ENCODE measurements at regions not wholly inside any gene's neighbourhood (a gene's known extent, or its start where the extent isn't known, plus 50 kb on each side); places are given as distances from the start of the nearest gene placed in this dataset.

DNA sequence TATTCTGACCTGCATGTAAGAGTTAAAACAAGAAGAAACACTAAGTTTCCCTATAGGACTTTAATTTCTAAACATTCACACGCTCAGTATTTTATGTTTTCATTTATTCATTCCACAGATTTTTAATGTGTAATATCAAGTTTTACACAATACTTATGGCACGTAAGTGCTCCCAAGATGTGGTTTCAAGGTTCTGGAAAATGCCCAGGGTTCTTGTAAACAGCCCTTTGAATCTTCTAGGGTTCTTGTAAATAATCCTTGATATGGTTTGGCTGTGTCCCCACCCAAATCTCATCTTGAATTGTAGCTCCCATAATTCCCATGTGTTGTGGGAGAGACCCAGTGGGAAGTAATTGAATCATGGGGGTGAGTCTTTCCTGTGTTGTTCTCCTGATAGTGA is 383.0 kb downstream of the TXNL1 start:
- no peaks in the 10 kb centered on the region for H3K4me1 ChIP-seq (ENCODE audit: control insufficient read depth in 2 of 2, insufficient read depth in 2 of 2, low read length in 2 of 2)
- H3K27me3 ChIP-seq (ENCODE audit: control insufficient read depth in 2 of 2, insufficient read depth in 2 of 2, low read length in 2 of 2), result no peaks in the 10 kb centered on the region
- no peak overlapping the region for H3K9ac ChIP-seq (ENCODE audit: low read depth in 1 of 2, low read length in 2 of 2)
- H3K9me3 ChIP-seq (ENCODE audit: control insufficient read depth in 2 of 2, low read length in 2 of 2), result no peaks in the 10 kb centered on the region
- no peak overlapping the region for H3K27ac ChIP-seq (ENCODE audit: low read depth in 2 of 2, low read length in 2 of 2)
- H3K4me3 ChIP-seq (ENCODE audit: low read length in 2 of 2), result no peak overlapping the region
- H3K36me3 ChIP-seq (ENCODE audit: control insufficient read depth in 2 of 2, insufficient read depth in 2 of 2, low read length in 2 of 2), result no peaks in the 10 kb centered on the region

DNA sequence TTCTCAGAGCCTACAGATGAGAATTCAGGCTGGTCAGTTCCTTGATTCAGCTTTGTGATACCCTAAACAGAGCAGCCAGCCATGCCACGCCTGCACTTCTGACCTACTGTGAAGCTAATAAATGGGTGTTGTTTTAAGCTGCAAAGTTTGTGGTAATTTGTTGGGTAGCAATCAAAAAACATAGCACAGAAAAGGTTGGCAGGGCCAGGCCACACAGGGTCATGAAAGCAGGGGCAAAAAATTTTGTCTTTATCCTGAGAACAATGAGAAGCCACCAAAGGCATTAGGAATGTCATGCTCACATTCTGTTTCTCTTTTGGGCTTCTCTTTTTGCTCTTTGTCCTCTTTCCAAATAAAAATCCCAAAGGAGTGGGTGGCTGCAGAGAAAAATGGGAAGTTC is 385.9 kb downstream of the TXNL1 start:
- H3K4me1 ChIP-seq (ENCODE audit: control insufficient read depth in 2 of 2, insufficient read depth in 2 of 2, low read length in 2 of 2), result no peaks in the 10 kb centered on the region
- H3K9me3 ChIP-seq (ENCODE audit: control insufficient read depth in 2 of 2, low read length in 2 of 2), result no peaks in the 10 kb centered on the region
- no peak overlapping the region for H3K9ac ChIP-seq (ENCODE audit: low read depth in 1 of 2, low read length in 2 of 2)
- no peak overlapping the region for H3K4me3 ChIP-seq (ENCODE audit: low read length in 2 of 2)
- H3K36me3 ChIP-seq (ENCODE audit: control insufficient read depth in 2 of 2, insufficient read depth in 2 of 2, low read length in 2 of 2), result no peaks in the 10 kb centered on the region
- no peak overlapping the region for H3K27ac ChIP-seq (ENCODE audit: low read depth in 2 of 2, low read length in 2 of 2)
- no peaks in the 10 kb centered on the region for H3K27me3 ChIP-seq (ENCODE audit: control insufficient read depth in 2 of 2, insufficient read depth in 2 of 2, low read length in 2 of 2)

DNA sequence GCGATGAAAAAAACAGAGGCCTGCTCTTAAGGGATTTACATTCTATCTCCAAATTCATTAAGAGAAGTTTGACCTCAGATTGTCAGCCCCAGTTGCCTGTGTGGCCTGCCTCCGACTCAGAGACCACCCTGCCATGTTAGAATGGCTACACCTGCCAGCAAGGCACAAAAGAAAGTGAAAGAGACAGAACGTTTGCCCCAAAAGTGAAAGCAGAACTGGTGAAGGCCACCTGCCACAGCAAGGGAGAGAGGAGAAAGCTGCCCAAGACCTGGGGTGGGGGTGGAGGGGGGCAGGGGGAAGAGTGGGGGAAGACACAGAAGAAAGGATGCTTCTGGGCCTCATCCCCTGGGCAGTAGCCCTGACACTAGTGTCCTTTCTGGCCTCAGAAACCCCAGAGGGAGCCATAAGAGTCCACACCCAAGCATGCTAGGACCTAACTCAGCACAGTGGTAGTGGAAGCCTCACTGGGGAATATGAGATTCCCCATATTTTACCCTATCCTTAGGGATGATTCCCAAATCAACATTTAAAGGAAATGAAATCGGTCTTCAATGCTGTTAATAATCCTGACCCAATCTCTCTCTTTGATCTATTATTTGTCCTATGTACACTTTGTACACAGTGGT is 389.7 kb downstream of the TXNL1 start:
- H3K36me3 ChIP-seq (ENCODE audit: control insufficient read depth in 2 of 2, insufficient read depth in 2 of 2, low read length in 2 of 2), result no peaks in the 10 kb centered on the region
- no peaks in the 10 kb centered on the region for H3K9me3 ChIP-seq (ENCODE audit: control insufficient read depth in 2 of 2, low read length in 2 of 2)
- H3K27me3 ChIP-seq (ENCODE audit: control insufficient read depth in 2 of 2, insufficient read depth in 2 of 2, low read length in 2 of 2), result no peaks in the 10 kb centered on the region
- no peak overlapping the region for H3K4me3 ChIP-seq (ENCODE audit: low read length in 2 of 2)
- H3K4me1 ChIP-seq (ENCODE audit: control insufficient read depth in 2 of 2, insufficient read depth in 2 of 2, low read length in 2 of 2), result no peaks in the 10 kb centered on the region
- no peak overlapping the region for H3K9ac ChIP-seq (ENCODE audit: low read depth in 1 of 2, low read length in 2 of 2)
- H3K27ac ChIP-seq (ENCODE audit: low read depth in 2 of 2, low read length in 2 of 2), result no peak overlapping the region

DNA sequence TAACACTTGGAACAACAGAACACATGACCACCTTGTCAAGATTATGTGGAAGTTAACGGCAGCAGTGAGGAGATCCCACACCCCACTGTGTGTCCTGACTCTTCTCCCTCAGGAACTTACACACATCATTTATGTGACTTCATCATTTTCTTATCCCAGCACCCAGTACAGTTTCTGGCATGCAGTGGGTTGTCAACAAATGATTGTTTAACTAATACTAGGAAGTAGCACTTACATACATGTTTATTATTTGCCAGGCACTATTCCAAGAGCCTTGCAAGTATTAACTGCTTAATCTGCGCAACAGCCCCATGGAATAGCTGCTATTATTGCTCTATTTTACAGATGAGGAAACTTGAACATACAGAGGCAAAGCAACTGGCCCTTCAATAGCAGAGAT is 391.5 kb downstream of the TXNL1 start:
- no peak overlapping the region for H3K4me3 ChIP-seq (ENCODE audit: low read length in 2 of 2)
- no peak overlapping the region for H3K9ac ChIP-seq (ENCODE audit: low read depth in 1 of 2, low read length in 2 of 2)
- no peaks in the 10 kb centered on the region for H3K36me3 ChIP-seq (ENCODE audit: control insufficient read depth in 2 of 2, insufficient read depth in 2 of 2, low read length in 2 of 2)
- H3K4me1 ChIP-seq (ENCODE audit: control insufficient read depth in 2 of 2, insufficient read depth in 2 of 2, low read length in 2 of 2), result no peaks in the 10 kb centered on the region
- no peaks in the 10 kb centered on the region for H3K27me3 ChIP-seq (ENCODE audit: control insufficient read depth in 2 of 2, insufficient read depth in 2 of 2, low read length in 2 of 2)
- H3K9me3 ChIP-seq (ENCODE audit: control insufficient read depth in 2 of 2, low read length in 2 of 2), result no peaks in the 10 kb centered on the region
- no peak overlapping the region for H3K27ac ChIP-seq (ENCODE audit: low read depth in 2 of 2, low read length in 2 of 2)

DNA sequence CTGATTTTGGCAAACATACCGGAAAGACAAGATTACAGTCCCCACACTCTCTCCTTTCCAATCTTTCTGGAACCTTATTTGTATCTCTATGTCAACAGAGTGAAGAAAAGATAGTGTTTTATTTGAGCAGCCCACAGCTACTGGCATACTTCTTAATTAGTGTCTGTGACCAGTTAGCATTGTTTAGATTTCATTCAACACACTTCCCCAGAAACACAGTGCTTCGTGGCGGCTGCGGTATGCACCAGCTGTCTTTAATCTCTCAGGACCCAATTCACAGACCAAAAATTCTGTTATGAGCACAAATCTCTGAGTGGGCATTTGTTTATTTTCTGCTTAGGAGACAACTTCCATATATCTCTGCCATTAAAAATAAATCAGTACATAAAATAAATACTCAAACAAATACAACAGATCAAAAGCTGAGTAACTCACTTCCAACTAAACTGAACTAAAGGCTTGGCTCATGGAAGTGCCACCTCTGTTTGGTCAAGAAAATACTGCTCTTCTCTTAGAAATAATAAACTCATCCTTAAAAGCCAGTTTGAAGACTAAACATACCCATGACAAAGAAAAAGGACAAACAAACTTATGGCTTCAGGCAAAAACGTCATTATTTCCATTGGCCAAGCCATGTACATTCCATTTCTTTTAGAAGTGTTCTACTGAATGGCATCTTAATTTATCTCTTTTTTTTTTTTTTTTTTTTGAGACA is 392.4 kb downstream of the TXNL1 start:
- Histone ChIP-seq H3K4me3 (ENCODE audit: low read length in 2 of 2) (no peak overlapping the region), H3K27me3 (ENCODE audit: control insufficient read depth in 2 of 2, insufficient read depth in 2 of 2, low read length in 2 of 2) (no peaks in the 10 kb centered on the region), H3K27ac (ENCODE audit: low read depth in 2 of 2, low read length in 2 of 2) (peak overlapping the region in 1 of 2 donors; percentile 7), H3K36me3 (ENCODE audit: control insufficient read depth in 2 of 2, insufficient read depth in 2 of 2, low read length in 2 of 2) (no peaks in the 10 kb centered on the region), H3K4me1 (ENCODE audit: control insufficient read depth in 2 of 2, insufficient read depth in 2 of 2, low read length in 2 of 2) (no peaks in the 10 kb centered on the region), H3K9ac (ENCODE audit: low read depth in 1 of 2, low read length in 2 of 2) (no peak overlapping the region), H3K9me3 (ENCODE audit: control insufficient read depth in 2 of 2, low read length in 2 of 2) (no peaks in the 10 kb centered on the region)

DNA sequence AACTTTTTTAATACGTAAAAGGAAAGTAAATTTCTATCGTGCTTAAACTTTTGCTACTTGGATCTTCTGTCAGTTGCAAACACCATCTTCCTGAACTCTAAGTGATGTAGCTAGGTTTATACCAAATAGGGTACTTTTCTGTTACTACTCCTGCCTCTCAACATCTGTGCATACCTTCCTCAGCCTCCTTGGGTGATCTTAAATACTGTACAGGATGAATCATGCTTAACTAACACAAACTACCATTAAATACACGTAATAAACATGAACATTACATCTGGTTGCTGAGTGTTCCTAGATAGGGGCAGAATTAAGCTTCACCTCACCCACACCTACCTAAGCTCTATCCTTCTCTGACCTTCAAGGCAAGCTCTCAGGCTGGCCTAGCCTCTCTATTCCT is 398.0 kb downstream of the TXNL1 start:
- H3K27me3 ChIP-seq (ENCODE audit: control insufficient read depth in 2 of 2, insufficient read depth in 2 of 2, low read length in 2 of 2), result no peaks in the 10 kb centered on the region
- no peak overlapping the region for H3K4me3 ChIP-seq (ENCODE audit: low read length in 2 of 2)
- no peaks in the 10 kb centered on the region for H3K4me1 ChIP-seq (ENCODE audit: control insufficient read depth in 2 of 2, insufficient read depth in 2 of 2, low read length in 2 of 2)
- no peaks in the 10 kb centered on the region for H3K36me3 ChIP-seq (ENCODE audit: control insufficient read depth in 2 of 2, insufficient read depth in 2 of 2, low read length in 2 of 2)
- no peak overlapping the region for H3K27ac ChIP-seq (ENCODE audit: low read depth in 2 of 2, low read length in 2 of 2)
- no peaks in the 10 kb centered on the region for H3K9me3 ChIP-seq (ENCODE audit: control insufficient read depth in 2 of 2, low read length in 2 of 2)
- no peak overlapping the region for H3K9ac ChIP-seq (ENCODE audit: low read depth in 1 of 2, low read length in 2 of 2)

DNA sequence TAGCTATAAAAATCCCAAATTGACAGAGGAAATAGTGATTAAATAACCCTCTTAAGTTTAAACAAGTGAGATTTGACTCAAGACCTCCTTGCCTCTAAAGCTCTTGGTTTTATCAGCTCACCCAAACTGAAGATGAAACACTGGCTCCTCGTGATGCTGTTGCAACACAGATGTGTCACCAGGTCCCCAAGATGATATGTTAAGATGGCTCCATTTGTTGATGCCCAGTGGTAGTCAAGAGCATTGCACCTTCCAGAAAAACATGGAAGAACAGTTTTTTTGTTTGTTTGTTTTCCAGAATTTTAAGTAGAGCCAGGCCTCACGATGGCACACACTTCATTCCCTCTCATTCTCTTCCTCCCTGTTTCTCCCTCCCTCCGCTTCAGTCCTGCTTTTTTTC is 399.8 kb downstream of the TXNL1 start:
- H3K27ac ChIP-seq (ENCODE audit: low read depth in 2 of 2, low read length in 2 of 2), result no peak overlapping the region
- no peaks in the 10 kb centered on the region for H3K27me3 ChIP-seq (ENCODE audit: control insufficient read depth in 2 of 2, insufficient read depth in 2 of 2, low read length in 2 of 2)
- no peak overlapping the region for H3K4me3 ChIP-seq (ENCODE audit: low read length in 2 of 2)
- H3K36me3 ChIP-seq (ENCODE audit: control insufficient read depth in 2 of 2, insufficient read depth in 2 of 2, low read length in 2 of 2), result no peaks in the 10 kb centered on the region
- H3K9ac ChIP-seq (ENCODE audit: low read depth in 1 of 2, low read length in 2 of 2), result no peak overlapping the region
- no peaks in the 10 kb centered on the region for H3K4me1 ChIP-seq (ENCODE audit: control insufficient read depth in 2 of 2, insufficient read depth in 2 of 2, low read length in 2 of 2)
- no peaks in the 10 kb centered on the region for H3K9me3 ChIP-seq (ENCODE audit: control insufficient read depth in 2 of 2, low read length in 2 of 2)

DNA sequence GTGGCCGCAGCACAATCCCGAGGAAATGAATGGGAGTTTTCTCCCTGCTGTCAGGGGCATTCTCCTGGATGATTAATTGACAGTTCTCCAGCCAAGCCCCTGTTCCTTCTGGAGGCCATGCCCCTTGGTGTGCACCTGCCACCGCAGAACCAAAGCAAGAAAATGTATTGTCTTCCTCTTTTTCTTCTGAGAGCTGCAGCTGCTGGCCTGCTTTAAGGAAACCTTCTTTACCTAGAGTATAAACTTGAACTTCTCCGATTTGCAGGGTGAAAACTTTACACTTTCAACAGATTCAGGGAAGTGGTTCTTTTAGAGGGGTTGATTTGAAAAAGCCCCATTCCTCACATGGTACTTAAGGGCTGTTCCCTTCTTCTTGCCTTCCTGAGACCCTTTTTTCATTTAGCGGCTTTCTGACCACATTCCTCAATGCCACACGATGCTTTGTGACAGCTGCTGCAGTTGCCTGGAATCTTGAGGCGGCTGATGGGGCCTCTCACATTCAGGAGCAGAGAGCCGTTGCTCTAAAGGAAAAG is 402.8 kb downstream of the TXNL1 start:
- no peak overlapping the region for H3K27ac ChIP-seq (ENCODE audit: low read depth in 2 of 2, low read length in 2 of 2)
- no peaks in the 10 kb centered on the region for H3K36me3 ChIP-seq (ENCODE audit: control insufficient read depth in 2 of 2, insufficient read depth in 2 of 2, low read length in 2 of 2)
- H3K4me3 ChIP-seq (ENCODE audit: low read length in 2 of 2), result no peak overlapping the region
- H3K9me3 ChIP-seq (ENCODE audit: control insufficient read depth in 2 of 2, low read length in 2 of 2), result no peaks in the 10 kb centered on the region
- no peak overlapping the region for H3K9ac ChIP-seq (ENCODE audit: low read depth in 1 of 2, low read length in 2 of 2)
- H3K4me1 ChIP-seq (ENCODE audit: control insufficient read depth in 2 of 2, insufficient read depth in 2 of 2, low read length in 2 of 2), result no peaks in the 10 kb centered on the region
- no peaks in the 10 kb centered on the region for H3K27me3 ChIP-seq (ENCODE audit: control insufficient read depth in 2 of 2, insufficient read depth in 2 of 2, low read length in 2 of 2)

DNA sequence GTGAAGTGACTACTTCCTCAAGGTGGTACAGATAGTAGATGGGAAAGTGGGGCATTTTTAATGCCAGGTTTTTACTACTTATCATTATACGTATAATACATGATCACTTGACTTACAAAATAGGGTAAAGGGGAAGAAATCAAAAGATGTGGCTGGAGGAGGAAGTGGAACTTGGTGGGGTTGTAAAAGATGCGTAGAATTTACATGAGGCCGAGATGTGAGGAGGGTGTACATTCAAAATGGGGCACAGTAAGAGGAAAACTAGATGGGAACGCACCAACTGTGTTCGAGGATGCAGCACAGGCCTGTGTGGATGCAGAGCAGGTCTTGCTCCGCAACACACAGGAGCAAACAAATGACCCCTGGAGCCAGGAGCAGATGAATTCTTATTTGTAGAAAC is 403.3 kb downstream of the TXNL1 start:
- no peaks in the 10 kb centered on the region for H3K36me3 ChIP-seq (ENCODE audit: control insufficient read depth in 2 of 2, insufficient read depth in 2 of 2, low read length in 2 of 2)
- no peaks in the 10 kb centered on the region for H3K27me3 ChIP-seq (ENCODE audit: control insufficient read depth in 2 of 2, insufficient read depth in 2 of 2, low read length in 2 of 2)
- no peaks in the 10 kb centered on the region for H3K4me1 ChIP-seq (ENCODE audit: control insufficient read depth in 2 of 2, insufficient read depth in 2 of 2, low read length in 2 of 2)
- H3K9ac ChIP-seq (ENCODE audit: low read depth in 1 of 2, low read length in 2 of 2), result no peak overlapping the region
- H3K9me3 ChIP-seq (ENCODE audit: control insufficient read depth in 2 of 2, low read length in 2 of 2), result peaks cover 0 to under 1% of the 10 kb centered on the region in 2 donors
- H3K27ac ChIP-seq (ENCODE audit: low read depth in 2 of 2, low read length in 2 of 2), result no peak overlapping the region
- no peak overlapping the region for H3K4me3 ChIP-seq (ENCODE audit: low read length in 2 of 2)

DNA sequence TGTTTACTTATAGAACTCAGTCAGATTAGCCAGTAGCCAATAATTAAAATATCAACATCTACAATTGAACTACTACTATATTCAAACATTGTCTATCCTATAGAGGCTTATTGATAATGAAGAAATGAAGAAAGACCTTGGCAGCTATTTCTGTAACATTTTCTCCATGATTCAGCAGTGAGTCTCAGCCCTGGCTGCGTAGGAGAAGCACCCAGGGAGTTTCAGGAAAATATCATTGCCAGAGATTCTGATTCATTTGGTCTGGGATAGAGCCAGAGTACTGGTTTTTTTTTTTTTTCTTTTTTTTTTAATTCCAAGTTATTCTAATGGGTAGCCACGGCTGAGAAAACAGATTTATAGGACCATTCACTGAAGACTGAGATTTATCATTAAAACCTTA is 404.8 kb downstream of the TXNL1 start:
- Histone ChIP-seq H3K27ac (ENCODE audit: low read depth in 2 of 2, low read length in 2 of 2) (no peak overlapping the region), H3K4me3 (ENCODE audit: low read length in 2 of 2) (no peak overlapping the region)

More for the DNA sequence above, 404.8 kb downstream of the TXNL1 start:
- Histone ChIP-seq H3K9ac (ENCODE audit: low read depth in 1 of 2, low read length in 2 of 2) (no peak overlapping the region), H3K9me3 (ENCODE audit: control insufficient read depth in 2 of 2, low read length in 2 of 2) (peaks cover 0 to 4% of the 10 kb centered on the region in 2 donors), H3K27me3 (ENCODE audit: control insufficient read depth in 2 of 2, insufficient read depth in 2 of 2, low read length in 2 of 2) (no peaks in the 10 kb centered on the region), H3K4me1 (ENCODE audit: control insufficient read depth in 2 of 2, insufficient read depth in 2 of 2, low read length in 2 of 2) (no peaks in the 10 kb centered on the region), H3K36me3 (ENCODE audit: control insufficient read depth in 2 of 2, insufficient read depth in 2 of 2, low read length in 2 of 2) (no peaks in the 10 kb centered on the region)
